ENCODE measurements at regions not wholly inside any gene's neighbourhood (a gene's known extent, or its start where the extent isn't known, plus 50 kb on each side); places are given as distances from the start of the nearest gene placed in this dataset.

- no peak for TF ChIP-seq CTCF (IDR thresholded peaks at IDR 0.05)
- no peak for TF ChIP-seq POLR2A (IDR thresholded peaks at IDR 0.05)
These were observed 1009.1 kb upstream of the USP15 start for GRCh38 chr12:61251076-61251475.
